Astrocyte (in vitro differentiated cells and primary cell): ENCODE measurements at regions not wholly inside any gene's neighbourhood (a gene's known extent, or its start where the extent isn't known, plus 50 kb on each side); places are given as distances from the start of the nearest gene placed in this dataset.

ENCODE experiments used
- CTCF ChIP-seq: IDR thresholded peaks from 2 replicates; pipeline ENCODE4 v1.5.1; 2011; ENCODE audit warnings: low read depth, mild to moderate bottlenecking, inconsistent platforms, low read length, moderate library complexity; ENCODE audit not compliant: insufficient read depth
- EZH2 ChIP-seq: IDR thresholded peaks from 2 replicates; pipeline ENCODE4 v1.6.1; 2012; ENCODE audit warnings: mild to moderate bottlenecking, low read length, inconsistent platforms; ENCODE audit not compliant: insufficient read depth

GRCh38 chr14:75350505-75351060 lies 72.0 kb downstream of the FOS start:
- TF ChIP-seq CTCF (no peak), EZH2 (no peak)
